BE2C (cell line): ENCODE measurements at regions not wholly inside any gene's neighbourhood (a gene's known extent, or its start where the extent isn't known, plus 50 kb on each side); places are given as distances from the start of the nearest gene placed in this dataset.

Experiments
- DNase-seq: peaks from one replicate; pipeline ENCODE4 v3.0.0-alpha.2; 2020
- H3K27me3 ChIP-seq: fragments of 250-450 bp; sonication (Bioruptor Pico); 2 replicates; pipeline ENCODE4 v1.5.1; 2020; ENCODE audit warnings: mild to moderate bottlenecking
- H3K36me3 ChIP-seq: fragments of 250-450 bp; sonication (Bioruptor Pico); 2 replicates; pipeline ENCODE4 v1.5.1; 2020; ENCODE audit warnings: mild to moderate bottlenecking
- H3K4me1 ChIP-seq: fragments of 250-450 bp; sonication (Bioruptor Pico); 2 replicates; pipeline ENCODE4 v1.5.1; 2020
- H3K4me3 ChIP-seq: 2 replicates; pipeline ENCODE4 v1.5.1; 2011; ENCODE audit warnings: low read depth, low read length
- H3K9me3 ChIP-seq: fragments of 250-450 bp; sonication (Bioruptor Pico); 2 replicates; pipeline ENCODE4 v1.5.1; 2020
- CTCF ChIP-seq: IDR thresholded peaks from 2 replicates; pipeline ENCODE4 v1.5.1; 2012; ENCODE audit warnings: mild to moderate bottlenecking, low read depth, low read length

DNA sequence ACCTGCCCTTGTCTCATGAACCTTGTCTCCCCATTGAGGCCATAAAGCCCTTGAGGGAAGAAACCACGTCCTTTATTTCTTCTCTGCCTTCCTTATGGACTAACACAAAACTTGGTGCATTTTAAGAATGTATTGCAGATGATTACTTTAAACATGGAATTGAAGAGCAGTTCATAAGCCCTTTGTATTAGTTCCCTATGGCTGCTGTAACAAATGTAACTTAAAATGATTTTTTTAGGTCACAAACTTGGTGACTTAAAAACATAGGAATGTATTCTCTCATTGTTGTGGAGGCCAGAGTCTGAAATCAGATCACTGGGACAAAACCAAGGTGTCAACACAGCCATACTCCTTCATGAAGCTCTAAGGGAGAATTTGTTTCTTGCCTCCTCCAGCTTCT, 185.5 kb downstream of the PHLDA1 start:
- H3K4me3 ChIP-seq = no peak overlapping the region
- H3K36me3 ChIP-seq = no peaks in the 10 kb centered on the region
- TF ChIP-seq CTCF = no peak
- H3K27me3 ChIP-seq = no peaks in the 10 kb centered on the region
- no peaks in the 10 kb centered on the region for H3K9me3 ChIP-seq
- DNase-seq = no peak
- peaks cover 15% of the 10 kb centered on the region for H3K4me1 ChIP-seq

DNA sequence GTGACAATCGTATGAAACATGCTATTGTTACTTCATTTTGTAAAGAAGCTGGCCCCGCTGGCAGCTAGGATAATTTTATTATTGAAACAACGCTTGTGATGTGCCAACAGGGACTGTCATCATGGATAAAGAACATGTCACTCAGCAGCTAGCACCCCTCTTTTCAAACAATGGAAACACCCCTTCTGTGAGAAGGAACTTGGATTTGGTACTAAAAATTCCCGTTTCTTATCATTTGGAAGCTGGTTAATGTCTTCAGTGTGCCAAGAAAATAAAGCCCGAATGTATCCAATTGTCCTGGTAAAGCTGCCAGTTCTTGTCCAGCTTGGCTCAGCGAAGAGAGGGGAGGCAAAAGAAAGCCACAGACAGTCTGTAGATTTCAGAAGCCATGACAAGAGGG, 186.6 kb downstream of the PHLDA1 start:
- H3K4me1 ChIP-seq = peaks cover 10% of the 10 kb centered on the region
- H3K27me3 ChIP-seq = no peaks in the 10 kb centered on the region
- no peak overlapping the region for H3K4me3 ChIP-seq
- no peak for TF ChIP-seq CTCF
- no peak for DNase-seq
- no peaks in the 10 kb centered on the region for H3K36me3 ChIP-seq
- H3K9me3 ChIP-seq = no peaks in the 10 kb centered on the region

DNA sequence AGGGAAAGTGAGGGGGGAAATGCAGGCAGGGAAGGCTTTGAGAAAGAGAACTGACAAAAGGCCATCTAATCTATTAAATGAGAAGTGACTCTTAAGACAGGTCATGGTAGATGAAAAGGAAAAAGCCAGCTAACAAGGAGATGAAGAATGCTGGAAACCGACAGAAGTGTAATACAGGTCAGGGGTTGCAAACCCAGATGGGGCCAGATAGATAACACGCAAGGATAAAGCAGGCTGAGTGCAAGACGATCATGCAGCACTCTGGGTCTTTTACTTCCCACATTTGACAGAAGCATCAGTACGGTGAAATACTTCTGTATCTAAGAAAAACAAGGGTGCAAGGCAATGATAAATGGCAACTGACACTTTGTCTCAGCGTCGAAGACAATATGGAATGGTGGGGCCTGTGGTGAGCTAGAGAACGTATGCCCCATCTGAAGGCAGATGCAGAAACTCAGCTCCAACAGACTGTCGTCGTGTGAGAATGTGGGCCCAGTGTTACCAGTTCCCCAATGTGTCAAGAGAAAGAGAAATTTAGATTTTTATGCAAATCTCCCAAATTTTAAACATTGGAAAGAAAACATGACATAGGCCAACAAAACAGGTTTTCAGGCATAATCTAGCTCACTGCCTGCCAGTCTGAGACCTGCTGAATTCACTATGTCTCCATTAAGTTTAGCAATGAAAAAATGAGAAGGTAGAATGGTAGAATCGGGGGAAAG, 187.4 kb downstream of the PHLDA1 start:
- Histone ChIP-seq H3K9me3 (no peaks in the 10 kb centered on the region), H3K36me3 (no peaks in the 10 kb centered on the region), H3K27me3 (no peaks in the 10 kb centered on the region), H3K4me3 (no peak overlapping the region), H3K4me1 (peaks cover 10% of the 10 kb centered on the region)
- no peak for DNase-seq
- TF ChIP-seq CTCF = no peak

GRCh38 chr12:75842090-75842489, 189.5 kb downstream of the PHLDA1 start:
- H3K9me3 ChIP-seq = no peaks in the 10 kb centered on the region
- no peak for DNase-seq

GRCh38 chr12:75840994-75841355, 190.6 kb downstream of the PHLDA1 start:
- peaks cover 19% of the 10 kb centered on the region for H3K4me1 ChIP-seq
- TF ChIP-seq CTCF = no peak
- DNase-seq = no peak
- no peak overlapping the region for H3K4me3 ChIP-seq
- H3K9me3 ChIP-seq = no peaks in the 10 kb centered on the region
- H3K36me3 ChIP-seq = no peaks in the 10 kb centered on the region
- no peaks in the 10 kb centered on the region for H3K27me3 ChIP-seq

More at GRCh38 chr12:75842090-75842489, 189.5 kb downstream of the PHLDA1 start:
- Histone ChIP-seq H3K4me3 (no peak overlapping the region), H3K36me3 (no peaks in the 10 kb centered on the region), H3K4me1 (peaks cover 10% of the 10 kb centered on the region), H3K27me3 (no peaks in the 10 kb centered on the region)
- no peak for TF ChIP-seq CTCF

- Histone ChIP-seq H3K36me3 (no peaks in the 10 kb centered on the region), H3K9me3 (no peaks in the 10 kb centered on the region), H3K4me3 (no peak overlapping the region), H3K4me1 (peaks cover 32% of the 10 kb centered on the region), H3K27me3 (no peaks in the 10 kb centered on the region)
- DNase-seq = no peak
- no peak for TF ChIP-seq CTCF
Observed at GRCh38 chr12:75838309-75838708, 193.3 kb downstream of the PHLDA1 start.
